H1 (cell line): ENCODE measurements at regions not wholly inside any gene's neighbourhood (a gene's known extent, or its start where the extent isn't known, plus 50 kb on each side); places are given as distances from the start of the nearest gene placed in this dataset.
A peak's percentile ranks its signal among the peaks of the same experiment; 100 is the strongest.

Source experiments
- CTCF ChIA-PET: fragments of 300-600 bp; sonication (Branson Sonifier 250); formaldehyde crosslinking; loops from one replicate; lab custom pipeline; 2021; ENCODE audit not compliant: partially characterized antibody; lab: Charles Lee
- POLR2A ChIA-PET: fragments of 300-600 bp; sonication (Branson Sonifier 250); formaldehyde crosslinking; loops from one replicate; lab custom pipeline; 2021; ENCODE audit warnings: inconsistent platforms; ENCODE audit not compliant: partially characterized antibody; lab: Charles Lee
- DNase-seq, 2 experiments: peaks; one replicate each; pipeline versions ENCODE4 v3.0.0 to v3.0.0-alpha.2; 2010 to 2022; ENCODE audit warnings: low spot score in 2 of 2, low read depth in 1 of 2, mixed read lengths in 1 of 2
- FAIRE-seq: peaks from 2 replicates; lab custom pipeline; 2011; peaks lifted over from hg19 to GRCh38; lab: Jason Lieb, UNC
- H2AFZ ChIP-seq: 2 replicates; pipeline ENCODE4 v1.8.1; 2012; ENCODE audit warnings: low read length, inconsistent platforms
- H2AK5ac ChIP-seq: 2 replicates; pipeline ENCODE4 v1.6.1; 2013; ENCODE audit warnings: low read depth, low read length
- H2BK120ac ChIP-seq: replicated peaks from 2 replicates; pipeline ENCODE3; 2013; ENCODE audit warnings: low read depth, low read length, inconsistent platforms
- H2BK12ac ChIP-seq: 2 replicates; pipeline ENCODE4 v1.6.1; 2013; ENCODE audit warnings: low read depth, low read length
- H2BK15ac ChIP-seq: 2 replicates; pipeline ENCODE4 v1.6.1; 2013; ENCODE audit warnings: low read length
- H2BK20ac ChIP-seq: 2 replicates; pipeline ENCODE4 v1.6.1; 2013; ENCODE audit warnings: low read length
- H2BK5ac ChIP-seq: 2 replicates; pipeline ENCODE4 v1.6.1; 2013; ENCODE audit warnings: low read depth, low read length
- H3K14ac ChIP-seq: 2 replicates; pipeline ENCODE4 v1.6.1; 2013; ENCODE audit warnings: inconsistent platforms; ENCODE audit not compliant: insufficient read length
- H3K18ac ChIP-seq: 2 replicates; pipeline ENCODE4 v1.6.1; 2013; ENCODE audit warnings: low read length; ENCODE audit errors: extremely low read depth
- H3K23ac ChIP-seq: 2 replicates; pipeline ENCODE4 v1.6.1; 2013; ENCODE audit warnings: inconsistent platforms; ENCODE audit not compliant: insufficient read length
- H3K23me2 ChIP-seq: 2 replicates; pipeline ENCODE4 v1.6.1; 2013; ENCODE audit warnings: low read depth, low read length
- H3K27ac ChIP-seq: 2 replicates; pipeline ENCODE4 v1.6.1; 2011; ENCODE audit warnings: low read depth, low read length, inconsistent platforms
- H3K27me3 ChIP-seq, 4 experiments: replicated peaks in 1 of 4; 1 replicate in 1 of 4; 2 replicates in 3 of 4; pipeline versions ENCODE4 v1.6.1 to v1.8.1; 2011 to 2013; ENCODE audit warnings: low read length in 3 of 4, mild to moderate bottlenecking in 3 of 4, inconsistent platforms in 2 of 4, mixed read lengths in 2 of 4, moderate library complexity in 1 of 4; ENCODE audit not compliant: control insufficient read depth in 3 of 4, insufficient read depth in 3 of 4; ENCODE audit errors: extremely low read depth in 1 of 4
- H3K36me3 ChIP-seq, 4 experiments: 2 replicates each; pipeline versions ENCODE4 v1.6.1 to v1.8.1; 2011 to 2013; ENCODE audit warnings: mild to moderate bottlenecking in 4 of 4, low read length in 3 of 4, moderate library complexity in 2 of 4, control low read depth in 1 of 4, inconsistent platforms in 1 of 4; ENCODE audit not compliant: insufficient read depth in 4 of 4, control insufficient read depth in 2 of 4
- H3K4ac ChIP-seq: replicated peaks from 2 replicates; pipeline ENCODE3; 2013; ENCODE audit warnings: low read length, low read depth, mixed read lengths, inconsistent platforms; ENCODE audit not compliant: insufficient read length
- H3K4me1 ChIP-seq, 4 experiments: replicated peaks in 1 of 4; 1 replicate in 1 of 4; 2 replicates in 3 of 4; pipeline versions ENCODE4 v1.6.1 to v1.8.1; 2011 to 2013; ENCODE audit warnings: low read length in 3 of 4, inconsistent platforms in 2 of 4, mixed read lengths in 1 of 4; ENCODE audit not compliant: insufficient read depth in 4 of 4, control insufficient read depth in 3 of 4
- H3K4me2 ChIP-seq, 2 experiments: 2 replicates each; pipeline versions ENCODE4 v1.6.1 to v1.8.1; 2011 to 2013; ENCODE audit warnings: low read depth in 2 of 2, low read length in 2 of 2, control low read depth in 1 of 2, inconsistent platforms in 1 of 2, mild to moderate bottlenecking in 1 of 2; ENCODE audit not compliant: insufficient read depth in 1 of 2
- H3K4me3 ChIP-seq, 4 experiments: fragments of 200-600, 300-600 bp in 1 of 4; sonication (generic), shearing (Covaris generic), sonication (Bioruptor Twin) in 1 of 4; 2 replicates each; pipeline versions ENCODE4 v1.5.1 to v1.8.1; 2011 to 2016; ENCODE audit warnings: low read length in 4 of 4, low read depth in 3 of 4, control low read depth in 2 of 4, inconsistent platforms in 2 of 4, mild to moderate bottlenecking in 2 of 4, mixed read lengths in 1 of 4, moderate library complexity in 1 of 4; ENCODE audit not compliant: insufficient read depth in 2 of 4; ENCODE audit errors: extremely low read depth in 1 of 4
- H3K56ac ChIP-seq: replicated peaks from 2 replicates; pipeline ENCODE3; 2013; ENCODE audit warnings: low read depth, mild to moderate bottlenecking, mixed read lengths, low read length, inconsistent platforms; ENCODE audit not compliant: insufficient read length
- H3K79me1 ChIP-seq: 2 replicates; pipeline ENCODE4 v1.6.1; 2013; ENCODE audit warnings: low read depth, low read length, control low read depth
- H3K79me2 ChIP-seq, 2 experiments: 2 replicates each; pipeline versions ENCODE4 v1.6.1 to v1.8.1; 2012 to 2013; ENCODE audit warnings: low read length in 2 of 2, mild to moderate bottlenecking in 2 of 2, inconsistent platforms in 1 of 2; ENCODE audit not compliant: insufficient read depth in 2 of 2, control insufficient read depth in 1 of 2
- H3K9ac ChIP-seq, 4 experiments: replicated peaks in 1 of 4; 1 replicate in 1 of 4; 2 replicates in 3 of 4; pipeline versions ENCODE4 v1.6.1 to v1.8.1; 2011 to 2013; ENCODE audit warnings: low read depth in 3 of 4, low read length in 3 of 4, control low read depth in 2 of 4, mild to moderate bottlenecking in 2 of 4, moderate library complexity in 2 of 4, inconsistent platforms in 1 of 4; ENCODE audit errors: extremely low read depth in 1 of 4
- H3K9me3 ChIP-seq, 2 experiments: 2 replicates each; pipeline versions ENCODE4 v1.6.1 to v1.8.1; 2012 to 2013; ENCODE audit warnings: mild to moderate bottlenecking in 2 of 2, moderate library complexity in 2 of 2, control low read depth in 1 of 2, inconsistent platforms in 1 of 2, low read depth in 1 of 2, low read length in 1 of 2, mixed read lengths in 1 of 2; ENCODE audit not compliant: insufficient read depth in 2 of 2
- H4K20me1 ChIP-seq, 2 experiments: replicated peaks in 1 of 2; 2 replicates each; pipeline versions ENCODE3 to v1.8.1; 2011 to 2013; ENCODE audit warnings: inconsistent platforms in 2 of 2, low read length in 2 of 2, mild to moderate bottlenecking in 1 of 2; ENCODE audit not compliant: insufficient read depth in 2 of 2, control insufficient read depth in 1 of 2
- H4K5ac ChIP-seq: 2 replicates; pipeline ENCODE4 v1.6.1; 2013; ENCODE audit warnings: low read length, low read depth, mixed read lengths, inconsistent platforms; ENCODE audit not compliant: insufficient read length
- H4K8ac ChIP-seq: 2 replicates; pipeline ENCODE4 v1.8.0; 2013; ENCODE audit warnings: mild to moderate bottlenecking, moderate library complexity, low read length, inconsistent platforms; ENCODE audit not compliant: insufficient read depth; ENCODE audit errors: extremely low read depth
- H4K91ac ChIP-seq: replicated peaks from 2 replicates; pipeline ENCODE3; 2013; ENCODE audit warnings: low read length, mixed read lengths, inconsistent platforms; ENCODE audit not compliant: insufficient read length
- EP300 ChIP-seq, 2 experiments: IDR thresholded peaks; 1 replicate in 1 of 2; 2 replicates in 1 of 2; pipeline ENCODE4 v1.6.1; 2011 to 2012; ENCODE audit warnings: low read depth in 2 of 2, low read length in 2 of 2, mild to moderate bottlenecking in 2 of 2, borderline replicate concordance in 1 of 2, inconsistent platforms in 1 of 2, moderate library complexity in 1 of 2
- KDM4A ChIP-seq: IDR thresholded peaks from one replicate; pipeline ENCODE4 v1.7.1; 2012; ENCODE audit warnings: low read depth, mild to moderate bottlenecking, moderate library complexity, low read length, inconsistent platforms; ENCODE audit not compliant: severe bottlenecking
- SRF ChIP-seq: IDR thresholded peaks from 2 replicates; pipeline ENCODE4 v1.6.1; 2011; ENCODE audit warnings: mild to moderate bottlenecking, low read depth, low read length, moderate library complexity
- WGBS, 2 experiments: shearing (Covaris generic) in 1 of 2; methylation state at CpG; one replicate each; pipeline versions ENCODE4 v1.1.6 to v1.1.7; 2013 to 2015; ENCODE audit warnings: low lambda C conversion rate in 2 of 2, mixed read lengths in 2 of 2, inconsistent platforms in 1 of 2, low coverage in 1 of 2, missing lambda C conversion rate in 1 of 2; ENCODE audit not compliant: insufficient replicate concordance in 2 of 2, insufficient coverage in 1 of 2, insufficient read length in 1 of 2; ENCODE audit errors: extremely low coverage in 1 of 2, missing lambda C conversion rate in 1 of 2; 5-methylcytosine and 5-hydroxymethylcytosine counted together
- TF ChIP-seq, protein P1 (sequence below): IDR thresholded peaks from 2 replicates; pipeline ENCODE4 v1.6.1; 2012; ENCODE audit warnings: low read length, inconsistent platforms

DNA sequence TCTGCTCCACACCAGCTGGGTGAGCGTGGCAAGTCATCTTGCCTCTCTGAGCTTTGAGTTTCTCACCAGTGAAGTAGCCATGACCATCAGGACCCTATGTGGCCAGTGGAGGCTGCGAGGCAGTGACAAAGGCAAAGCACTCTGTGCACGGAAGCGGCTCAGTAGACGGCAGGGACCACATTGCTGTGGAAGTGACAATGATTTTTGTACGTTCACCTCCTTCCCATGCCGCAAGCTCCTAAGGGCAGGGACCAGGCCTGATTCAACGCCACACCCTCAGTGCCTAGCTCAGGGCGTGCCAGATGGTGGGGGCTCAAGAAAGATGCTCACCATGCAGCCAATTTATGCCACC lies 210.5 kb downstream of the MATN1 start:
- Histone ChIP-seq H3K79me2 (no peaks in the 10 kb centered on the region), H4K5ac (no peak overlapping the region), H3K36me3 (no peaks in the 10 kb centered on the region), H2BK20ac (0 out of 2 replicates have a peak overlapping the region, but pooled peaks have one; percentile 6), H3K4me1 (peaks cover 3 to 13% (median 8%) of the 10 kb centered on the region in 4 experiments; a peak in 5 of 7 replicates), H3K4me2 (no peak overlapping the region), H3K18ac (peak overlapping the region; percentile 1; the same call in 1 of the 2 replicates), H4K20me1 (no peaks in the 10 kb centered on the region), H2BK15ac (peak overlapping the region; percentile 9; the same call in 1 of the 2 replicates), H2BK120ac (no peak overlapping the region), H3K23ac (no peak overlapping the region), H4K91ac (peak overlapping the region; percentile 0), H2BK12ac (peak overlapping the region; percentile 71; the same call in 1 of the 2 replicates), H2BK5ac (no peak overlapping the region), H3K56ac (no peak overlapping the region), H3K27me3 (no peaks in the 10 kb centered on the region), H2AK5ac (no peak overlapping the region), H4K8ac (no peak overlapping the region), H2AFZ (no peak overlapping the region), H3K27ac (no peak overlapping the region), H3K79me1 (no peaks in the 10 kb centered on the region), H3K14ac (no peak overlapping the region), H3K4ac (no peak overlapping the region), H3K9ac (no peak overlapping the region), H3K23me2 (no peaks in the 10 kb centered on the region; the same call in 1 of the 2 replicates), H3K9me3 (no peaks in the 10 kb centered on the region), H3K4me3 (no peak overlapping the region)
- WGBS, 2 experiments = 92% methylated on average over 9 of the region's 9 CpGs; no CpG with 5 or more reads in 1 of the 2 experiments
- POLR2A ChIA-PET = interaction anchor here (1.2 kb wide), 1 partner anchor 13 kb away, joined by 3 read pairs; no protein-coding TSS in a partner anchor
- no peak for FAIRE-seq
- CTCF ChIA-PET = interaction anchor here (0.5 to 0.8 kb wide), 2 partner anchors 36 to 203 kb away, joined by 3 read pairs; no protein-coding TSS in a partner anchor
- no peak for DNase-seq
- TF ChIP-seq SRF = no peak
- TF ChIP-seq KDM4A = no peak
- TF ChIP-seq, protein P1, sequence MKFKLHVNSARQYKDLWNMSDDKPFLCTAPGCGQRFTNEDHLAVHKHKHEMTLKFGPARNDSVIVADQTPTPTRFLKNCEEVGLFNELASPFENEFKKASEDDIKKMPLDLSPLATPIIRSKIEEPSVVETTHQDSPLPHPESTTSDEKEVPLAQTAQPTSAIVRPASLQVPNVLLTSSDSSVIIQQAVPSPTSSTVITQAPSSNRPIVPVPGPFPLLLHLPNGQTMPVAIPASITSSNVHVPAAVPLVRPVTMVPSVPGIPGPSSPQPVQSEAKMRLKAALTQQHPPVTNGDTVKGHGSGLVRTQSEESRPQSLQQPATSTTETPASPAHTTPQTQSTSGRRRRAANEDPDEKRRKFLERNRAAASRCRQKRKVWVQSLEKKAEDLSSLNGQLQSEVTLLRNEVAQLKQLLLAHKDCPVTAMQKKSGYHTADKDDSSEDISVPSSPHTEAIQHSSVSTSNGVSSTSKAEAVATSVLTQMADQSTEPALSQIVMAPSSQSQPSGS = no peak
- TF ChIP-seq EP300 (IDR thresholded peaks at IDR 0.05; ENCODE audit: borderline replicate concordance in 1 of 2, low read depth in 2 of 2, low read length in 2 of 2) = no peak
